Muscle layer of colon (tissue), 2 donors: ENCODE measurements at regions not wholly inside any gene's neighbourhood (a gene's known extent, or its start where the extent isn't known, plus 50 kb on each side); places are given as distances from the start of the nearest gene placed in this dataset.

Experiments
- H3K27ac ChIP-seq: one replicate; pipeline ENCODE4 v1.7.0; 2013; ENCODE audit warnings: low read depth, mild to moderate bottlenecking, low read length, moderate library complexity
- H3K27me3 ChIP-seq, 2 donors: one replicate each; pipeline ENCODE4 v1.7.0; 2013; ENCODE audit warnings: low read length in 2 of 2, mild to moderate bottlenecking in 2 of 2; ENCODE audit not compliant: insufficient read depth in 2 of 2, control insufficient read depth in 1 of 2
- H3K36me3 ChIP-seq: one replicate; pipeline ENCODE4 v1.7.0; 2013; ENCODE audit warnings: mild to moderate bottlenecking, low read length; ENCODE audit not compliant: insufficient read depth
- H3K4me1 ChIP-seq: one replicate; pipeline ENCODE4 v1.7.0; 2013; ENCODE audit warnings: mild to moderate bottlenecking, low read length; ENCODE audit not compliant: insufficient read depth
- H3K4me3 ChIP-seq, 2 donors: one replicate each; pipeline ENCODE4 v1.7.0; 2013; ENCODE audit warnings: low read length in 2 of 2, low read depth in 1 of 2, mild to moderate bottlenecking in 1 of 2, moderate library complexity in 1 of 2
- H3K9ac ChIP-seq: one replicate; pipeline ENCODE4 v1.7.0; 2013; ENCODE audit warnings: low read length
- H3K9me3 ChIP-seq: one replicate; pipeline ENCODE4 v1.7.0; 2013; ENCODE audit warnings: mild to moderate bottlenecking, low read length
- donor health status: abdominal sarcoma.
- donor health status: Adenocarcinoma of cecum.

DNA sequence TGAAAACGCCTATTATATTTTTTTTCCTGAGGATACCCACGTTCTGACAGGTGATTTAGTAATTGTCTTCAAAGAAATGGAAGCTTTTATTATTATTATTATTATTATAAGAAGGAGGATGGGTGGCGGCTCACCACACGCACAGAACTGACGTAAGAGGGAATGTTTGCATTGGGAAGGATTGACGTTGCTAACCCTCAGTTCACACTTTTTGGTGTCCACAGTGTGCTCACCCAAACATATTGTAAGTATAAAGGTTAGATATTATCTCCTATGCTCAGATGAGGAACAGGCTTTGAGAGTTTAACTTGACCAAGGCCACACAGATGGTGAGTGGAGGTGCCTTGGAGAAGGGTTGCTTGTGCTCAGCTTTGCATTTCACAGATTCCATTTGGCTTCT lies 533.5 kb upstream of the TBL1XR1 start:
- Histone ChIP-seq H3K27ac (no peak overlapping the region), H3K9ac (no peak overlapping the region), H3K27me3 (no peaks in the 10 kb centered on the region), H3K36me3 (no peaks in the 10 kb centered on the region), H3K4me1 (peaks cover 13% of the 10 kb centered on the region), H3K4me3 (no peak overlapping the region), H3K9me3 (no peaks in the 10 kb centered on the region)

GRCh38 chr3:177731644-177732268 lies 534.5 kb upstream of the TBL1XR1 start:
- Histone ChIP-seq H3K9ac (no peak overlapping the region), H3K4me3 (no peak overlapping the region), H3K27ac (no peak overlapping the region), H3K9me3 (no peaks in the 10 kb centered on the region), H3K27me3 (no peaks in the 10 kb centered on the region), H3K4me1 (peaks cover 13% of the 10 kb centered on the region), H3K36me3 (no peaks in the 10 kb centered on the region)

- no peaks in the 10 kb centered on the region for H3K27me3 ChIP-seq
- no peaks in the 10 kb centered on the region for H3K9me3 ChIP-seq
- H3K36me3 ChIP-seq: no peaks in the 10 kb centered on the region
- H3K4me1 ChIP-seq: peaks cover 13% of the 10 kb centered on the region
- no peak overlapping the region for H3K9ac ChIP-seq
- H3K27ac ChIP-seq: no peak overlapping the region
- H3K4me3 ChIP-seq: no peak overlapping the region
These were observed 536.0 kb upstream of the TBL1XR1 start for GRCh38 chr3:177733233-177733632.

DNA sequence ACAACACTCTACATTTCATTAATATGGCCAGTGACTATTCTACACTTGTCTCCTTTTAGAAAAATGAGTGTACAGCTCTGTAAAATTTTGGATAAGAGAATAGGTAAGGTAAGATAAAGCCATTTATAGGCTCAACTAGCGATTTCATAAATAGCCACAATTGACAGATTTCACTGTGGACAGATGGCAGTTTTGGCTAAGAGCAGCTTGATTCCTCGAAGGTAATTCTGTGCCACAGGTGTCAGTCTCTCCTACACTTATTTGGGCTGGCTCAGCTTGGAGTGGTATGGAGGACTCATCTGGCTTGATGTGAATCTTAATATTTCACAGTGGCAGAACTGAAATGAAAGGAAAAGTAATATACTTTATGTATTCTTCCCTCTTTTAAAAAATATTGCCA lies 536.7 kb upstream of the TBL1XR1 start:
- H3K36me3 ChIP-seq: no peaks in the 10 kb centered on the region
- no peaks in the 10 kb centered on the region for H3K9me3 ChIP-seq
- no peak overlapping the region for H3K9ac ChIP-seq
- H3K4me1 ChIP-seq: peaks cover 13% of the 10 kb centered on the region
- no peak overlapping the region for H3K4me3 ChIP-seq
- no peaks in the 10 kb centered on the region for H3K27me3 ChIP-seq
- no peak overlapping the region for H3K27ac ChIP-seq

- Histone ChIP-seq H3K9ac (no peak overlapping the region), H3K4me3 (no peak overlapping the region), H3K36me3 (no peaks in the 10 kb centered on the region), H3K9me3 (no peaks in the 10 kb centered on the region), H3K4me1 (peaks cover 10% of the 10 kb centered on the region), H3K27me3 (no peaks in the 10 kb centered on the region), H3K27ac (no peak overlapping the region)
These were observed 538.1 kb upstream of the TBL1XR1 start for GRCh38 chr3:177735431-177735830.

DNA sequence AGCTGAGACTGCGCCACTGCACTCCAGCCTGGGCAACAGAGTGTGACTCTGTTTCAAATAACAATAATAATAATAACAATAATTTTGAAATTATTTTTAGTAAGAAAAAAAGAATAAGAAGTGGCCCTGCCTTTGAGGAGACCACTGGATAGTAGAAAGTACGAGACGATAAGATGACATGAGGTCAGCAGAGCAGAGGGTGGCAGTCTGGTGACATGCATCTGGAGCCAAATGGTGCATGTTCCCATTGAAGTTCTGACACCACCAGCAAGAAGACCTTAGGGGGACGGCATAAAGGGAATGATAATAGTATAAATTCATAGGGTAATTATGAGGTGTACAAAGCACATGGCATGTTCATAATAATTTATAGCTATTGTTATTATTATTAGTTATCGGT lies 542.2 kb upstream of the TBL1XR1 start:
- no peaks in the 10 kb centered on the region for H3K27me3 ChIP-seq
- H3K9ac ChIP-seq: no peak overlapping the region
- H3K27ac ChIP-seq: no peak overlapping the region
- H3K36me3 ChIP-seq: no peaks in the 10 kb centered on the region
- no peak overlapping the region for H3K4me3 ChIP-seq
- no peaks in the 10 kb centered on the region for H3K9me3 ChIP-seq
- peaks cover 4% of the 10 kb centered on the region for H3K4me1 ChIP-seq

- H3K27ac ChIP-seq: no peak overlapping the region
- H3K4me3 ChIP-seq: no peak overlapping the region
These were observed 543.0 kb upstream of the TBL1XR1 start for GRCh38 chr3:177740254-177740653.

DNA sequence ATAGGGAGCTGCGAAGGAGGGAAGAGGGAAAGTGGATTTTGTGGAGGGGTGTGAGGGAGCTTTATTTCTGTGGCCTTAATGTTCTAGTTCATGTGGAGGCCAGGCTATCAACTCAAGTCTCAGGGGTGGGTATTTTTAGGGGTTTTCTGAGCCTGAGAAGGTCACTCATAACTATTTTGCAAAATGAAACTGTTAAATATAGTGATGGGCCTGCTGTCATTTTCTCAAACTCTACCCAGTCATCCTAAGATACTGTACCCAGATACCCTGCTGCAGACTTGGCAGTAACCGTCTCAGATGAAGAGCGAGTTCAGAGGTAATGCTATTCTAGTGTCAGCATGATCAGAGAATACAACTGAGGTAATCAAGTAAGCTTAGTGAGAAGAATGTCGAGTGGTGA lies 545.0 kb upstream of the TBL1XR1 start:
- no peak overlapping the region for H3K27ac ChIP-seq
- H3K4me3 ChIP-seq: no peak overlapping the region
- H3K9ac ChIP-seq: no peak overlapping the region

More at GRCh38 chr3:177740254-177740653, 543.0 kb upstream of the TBL1XR1 start:
- peaks cover 4% of the 10 kb centered on the region for H3K4me1 ChIP-seq
- no peak overlapping the region for H3K9ac ChIP-seq
- H3K36me3 ChIP-seq: no peaks in the 10 kb centered on the region
- H3K9me3 ChIP-seq: no peaks in the 10 kb centered on the region
- H3K27me3 ChIP-seq: no peaks in the 10 kb centered on the region

DNA sequence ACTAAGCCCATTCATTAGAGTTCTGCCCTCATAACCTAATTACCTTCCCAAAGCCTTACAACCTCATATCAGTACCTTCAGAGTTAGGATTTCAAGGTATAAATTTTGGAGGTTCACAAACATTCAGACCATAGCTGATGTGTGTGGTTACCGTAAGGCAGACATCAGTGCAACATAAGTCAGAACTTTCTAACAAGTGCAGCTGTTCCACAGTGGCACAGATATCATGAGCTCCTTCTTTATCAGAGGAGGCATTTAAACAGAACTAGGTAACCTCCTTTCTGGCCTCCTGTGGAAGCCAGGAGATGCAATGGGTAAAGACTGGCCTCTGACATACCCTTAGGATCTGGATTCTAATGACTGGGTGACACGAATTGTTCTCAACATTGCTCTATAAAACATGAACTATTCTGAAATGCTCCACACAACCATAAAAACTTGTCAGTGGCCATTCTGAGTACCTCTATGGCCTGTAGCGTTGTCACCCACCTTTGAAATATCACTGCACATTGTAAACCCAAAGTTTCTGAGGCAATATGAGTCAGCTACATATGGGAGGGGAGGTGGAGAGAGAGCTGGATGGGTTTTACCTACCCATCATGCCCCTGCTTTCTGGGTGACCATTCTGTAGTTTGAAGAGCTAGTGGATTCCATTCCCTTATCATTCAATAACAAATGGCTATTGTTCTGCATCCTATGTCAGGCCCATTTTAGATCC lies 546.0 kb upstream of the TBL1XR1 start:
- Histone ChIP-seq H3K27ac (no peak overlapping the region), H3K9ac (no peak overlapping the region), H3K27me3 (no peaks in the 10 kb centered on the region), H3K9me3 (no peaks in the 10 kb centered on the region), H3K36me3 (no peaks in the 10 kb centered on the region), H3K4me1 (peaks cover 4% of the 10 kb centered on the region), H3K4me3 (no peak overlapping the region)

More for the DNA sequence above, 545.0 kb upstream of the TBL1XR1 start:
- no peaks in the 10 kb centered on the region for H3K9me3 ChIP-seq
- H3K36me3 ChIP-seq: no peaks in the 10 kb centered on the region
- peaks cover 4% of the 10 kb centered on the region for H3K4me1 ChIP-seq
- no peaks in the 10 kb centered on the region for H3K27me3 ChIP-seq

- H3K4me1 ChIP-seq: peaks cover 4% of the 10 kb centered on the region
- H3K9me3 ChIP-seq: no peaks in the 10 kb centered on the region
- no peak overlapping the region for H3K4me3 ChIP-seq
- no peaks in the 10 kb centered on the region for H3K27me3 ChIP-seq
- H3K27ac ChIP-seq: no peak overlapping the region
- H3K9ac ChIP-seq: no peak overlapping the region
- H3K36me3 ChIP-seq: no peaks in the 10 kb centered on the region
These were observed 547.8 kb upstream of the TBL1XR1 start for GRCh38 chr3:177744873-177745606.

DNA sequence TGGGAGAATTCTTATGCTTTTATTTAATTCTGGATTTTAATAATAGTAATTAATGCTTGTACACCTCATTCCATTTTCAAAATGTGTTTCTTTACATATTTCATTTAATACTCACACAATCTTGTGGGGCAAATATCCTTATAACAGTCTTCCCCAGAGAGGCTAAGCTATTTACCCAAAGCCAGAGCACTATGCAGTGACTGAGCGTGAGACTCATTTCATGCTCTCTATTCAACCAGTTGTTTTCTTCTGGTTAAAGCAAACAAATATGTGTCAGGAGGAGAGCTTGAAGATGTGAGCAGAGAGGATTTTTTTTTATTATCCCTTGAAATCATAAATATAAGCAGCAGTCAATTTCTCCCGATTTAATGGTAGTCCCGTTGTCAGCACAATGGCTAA lies 548.3 kb upstream of the TBL1XR1 start:
- no peaks in the 10 kb centered on the region for H3K36me3 ChIP-seq
- H3K9me3 ChIP-seq: no peaks in the 10 kb centered on the region
- H3K4me1 ChIP-seq: no peaks in the 10 kb centered on the region
- no peak overlapping the region for H3K9ac ChIP-seq
- H3K4me3 ChIP-seq: no peak overlapping the region
- no peak overlapping the region for H3K27ac ChIP-seq
- H3K27me3 ChIP-seq: no peaks in the 10 kb centered on the region
